Thoracic aorta (tissue), 2 donors: ENCODE measurements at regions not wholly inside any gene's neighbourhood (a gene's known extent, or its start where the extent isn't known, plus 50 kb on each side); places are given as distances from the start of the nearest gene placed in this dataset.

Source experiments
- ATAC-seq: fragments of 150-250 bp; one replicate; pipeline ENCODE4 v1.8.0; 2017; ENCODE audit warnings: low read depth; ENCODE audit not compliant: insufficient number of reproducible peaks, low FRiP score
- DNase-seq: peaks from one replicate; pipeline ENCODE4 v3.0.0-alpha.2; 2020; ENCODE audit warnings: low spot score
- H3K27ac ChIP-seq, 2 donors: fragments of 200-600 bp; sonication (generic); 1 replicate in 1 of 2; 2 replicates in 1 of 2; pipeline ENCODE4 v1.5.1; 2016; ENCODE audit warnings: mild to moderate bottlenecking in 2 of 2, moderate library complexity in 2 of 2
- H3K27me3 ChIP-seq: fragments of 200-600 bp; sonication (generic); replicated peaks from 2 replicates; pipeline ENCODE4 v1.6.0; 2016; ENCODE audit warnings: mild to moderate bottlenecking; ENCODE audit not compliant: insufficient read depth
- H3K36me3 ChIP-seq: fragments of 200-600 bp; sonication (generic); one replicate; pipeline ENCODE4 v1.5.1; 2016
- H3K4me1 ChIP-seq, 2 donors: fragments of 200-600 bp; sonication (generic); 1 replicate in 1 of 2; 2 replicates in 1 of 2; pipeline versions ENCODE4 v1.5.1 to v1.6.0; 2016; ENCODE audit warnings: low read depth in 2 of 2, mild to moderate bottlenecking in 1 of 2; ENCODE audit not compliant: control insufficient read depth in 1 of 2
- H3K4me3 ChIP-seq: fragments of 200-600 bp; sonication (generic); 2 replicates; pipeline ENCODE4 v1.5.1; 2016; ENCODE audit warnings: mild to moderate bottlenecking
- H3K9me3 ChIP-seq: fragments of 200-600 bp; sonication (generic); 2 replicates; pipeline ENCODE4 v1.5.1; 2016
- TF ChIP-seq, protein P1 (sequence below): fragments of 200-600 bp; sonication (generic); IDR thresholded peaks from one replicate; pipeline ENCODE4 v1.5.1; 2019; ENCODE audit warnings: antibody characterized with exemption

GRCh38 chr15:61481886-61482285 is 252.8 kb upstream of the RORA start:
- TF ChIP-seq, protein P1, sequence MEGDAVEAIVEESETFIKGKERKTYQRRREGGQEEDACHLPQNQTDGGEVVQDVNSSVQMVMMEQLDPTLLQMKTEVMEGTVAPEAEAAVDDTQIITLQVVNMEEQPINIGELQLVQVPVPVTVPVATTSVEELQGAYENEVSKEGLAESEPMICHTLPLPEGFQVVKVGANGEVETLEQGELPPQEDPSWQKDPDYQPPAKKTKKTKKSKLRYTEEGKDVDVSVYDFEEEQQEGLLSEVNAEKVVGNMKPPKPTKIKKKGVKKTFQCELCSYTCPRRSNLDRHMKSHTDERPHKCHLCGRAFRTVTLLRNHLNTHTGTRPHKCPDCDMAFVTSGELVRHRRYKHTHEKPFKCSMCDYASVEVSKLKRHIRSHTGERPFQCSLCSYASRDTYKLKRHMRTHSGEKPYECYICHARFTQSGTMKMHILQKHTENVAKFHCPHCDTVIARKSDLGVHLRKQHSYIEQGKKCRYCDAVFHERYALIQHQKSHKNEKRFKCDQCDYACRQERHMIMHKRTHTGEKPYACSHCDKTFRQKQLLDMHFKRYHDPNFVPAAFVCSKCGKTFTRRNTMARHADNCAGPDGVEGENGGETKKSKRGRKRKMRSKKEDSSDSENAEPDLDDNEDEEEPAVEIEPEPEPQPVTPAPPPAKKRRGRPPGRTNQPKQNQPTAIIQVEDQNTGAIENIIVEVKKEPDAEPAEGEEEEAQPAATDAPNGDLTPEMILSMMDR: no peak
- DNase-seq (no peak), ATAC-seq (no peak)
- no peaks in the 10 kb centered on the region for H3K27me3 ChIP-seq
- H3K4me1 ChIP-seq: no peaks in the 10 kb centered on the region
- H3K36me3 ChIP-seq: no peaks in the 10 kb centered on the region
- no peaks in the 10 kb centered on the region for H3K9me3 ChIP-seq
- no peak overlapping the region for H3K27ac ChIP-seq
- H3K4me3 ChIP-seq: no peak overlapping the region

DNA sequence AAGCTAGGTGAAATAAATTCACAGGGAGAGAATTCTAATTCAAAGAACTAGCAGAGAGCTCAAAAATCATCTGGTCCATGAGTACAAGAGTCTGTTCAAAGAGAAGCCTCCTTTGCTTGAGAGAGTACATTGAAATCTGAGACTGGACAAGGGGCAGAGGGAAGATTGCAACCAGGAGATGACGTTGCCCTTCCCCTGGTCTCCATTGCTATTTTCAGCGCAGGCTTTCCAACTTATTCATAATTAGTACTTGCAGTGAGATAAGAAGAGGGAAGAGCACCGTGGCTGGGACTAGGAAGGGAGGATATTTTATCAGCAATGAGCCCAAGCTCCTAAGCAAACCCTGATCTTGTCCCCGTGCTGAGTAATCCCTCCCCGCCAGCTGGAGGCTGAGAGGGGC is 251.8 kb upstream of the RORA start:
- TF ChIP-seq, protein P1: no peak
- Histone ChIP-seq H3K4me1 (no peaks in the 10 kb centered on the region), H3K36me3 (no peaks in the 10 kb centered on the region), H3K27ac (no peak overlapping the region), H3K27me3 (no peaks in the 10 kb centered on the region), H3K9me3 (no peaks in the 10 kb centered on the region), H3K4me3 (no peak overlapping the region)
- no peak for DNase-seq
- ATAC-seq: no peak

DNA sequence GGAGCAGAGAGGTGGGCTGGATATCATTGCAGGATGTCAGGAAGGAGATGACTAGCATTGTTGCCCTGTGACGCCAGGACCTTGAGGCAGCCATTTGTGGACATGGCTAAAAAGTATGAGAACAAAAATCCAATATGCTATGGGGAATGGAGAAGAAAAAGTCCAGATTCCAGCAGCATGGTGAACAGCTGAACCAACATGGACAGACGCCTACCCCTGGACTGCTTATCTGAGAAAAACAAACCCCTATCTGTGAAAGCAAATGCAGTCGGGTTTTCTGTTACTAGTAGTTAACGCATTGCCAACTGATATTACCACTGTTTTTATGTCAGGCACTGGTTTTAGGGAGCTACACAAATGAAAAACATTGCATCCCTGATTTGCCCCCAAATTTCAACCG is 251.2 kb upstream of the RORA start:
- H3K27me3 ChIP-seq: no peaks in the 10 kb centered on the region
- no peaks in the 10 kb centered on the region for H3K4me1 ChIP-seq
- no peak overlapping the region for H3K4me3 ChIP-seq
- TF ChIP-seq, protein P1: no peak
- ATAC-seq: no peak
- no peaks in the 10 kb centered on the region for H3K9me3 ChIP-seq
- no peaks in the 10 kb centered on the region for H3K36me3 ChIP-seq
- H3K27ac ChIP-seq: no peak overlapping the region
- DNase-seq: no peak

DNA sequence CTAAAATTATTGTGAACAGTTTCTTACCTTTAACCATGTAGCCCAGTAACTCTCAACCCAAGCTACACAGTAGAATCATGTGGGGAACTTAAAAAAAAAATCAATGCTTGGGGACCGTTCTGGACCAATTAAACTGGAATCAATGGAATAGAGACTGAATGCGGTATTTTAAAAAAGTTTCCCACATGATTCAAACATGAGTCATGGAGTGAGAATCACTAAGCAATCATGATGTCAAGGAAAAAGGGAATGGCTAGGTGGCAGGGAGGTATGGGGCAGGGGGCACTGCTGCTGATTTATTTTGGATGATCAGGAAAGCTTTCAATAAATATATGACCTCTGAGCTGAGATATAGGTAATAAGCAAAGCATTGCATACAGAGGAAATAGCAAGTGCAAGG is 250.5 kb upstream of the RORA start:
- ATAC-seq (no peak), DNase-seq (no peak)
- no peak overlapping the region for H3K4me3 ChIP-seq
- H3K9me3 ChIP-seq: no peaks in the 10 kb centered on the region
- TF ChIP-seq, protein P1: no peak
- H3K27ac ChIP-seq: no peak overlapping the region
- H3K36me3 ChIP-seq: no peaks in the 10 kb centered on the region
- no peaks in the 10 kb centered on the region for H3K4me1 ChIP-seq
- H3K27me3 ChIP-seq: no peaks in the 10 kb centered on the region

DNA sequence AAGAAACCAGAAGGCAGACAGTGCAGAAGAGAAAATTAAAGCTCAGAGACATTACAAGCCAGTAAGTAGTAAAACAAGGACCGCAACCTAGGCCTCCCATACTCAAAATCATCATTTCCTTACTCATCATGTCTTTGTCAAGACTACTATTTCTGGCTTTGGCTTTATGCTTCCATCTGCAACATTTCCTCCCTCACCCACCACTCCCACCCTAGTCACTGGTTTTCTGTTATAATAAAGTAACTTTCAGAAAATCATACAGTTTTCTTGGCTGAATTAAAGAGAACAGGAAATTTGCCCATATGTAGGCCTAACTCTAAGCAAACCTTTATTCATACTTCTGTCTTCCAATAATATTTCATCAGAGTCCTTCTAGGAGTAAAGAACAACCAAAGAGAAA is 247.6 kb upstream of the RORA start:
- H3K9me3 ChIP-seq: no peaks in the 10 kb centered on the region
- ATAC-seq (no peak), DNase-seq (no peak)
- no peaks in the 10 kb centered on the region for H3K4me1 ChIP-seq
- no peaks in the 10 kb centered on the region for H3K27me3 ChIP-seq
- H3K36me3 ChIP-seq: no peaks in the 10 kb centered on the region
- no peak overlapping the region for H3K4me3 ChIP-seq
- TF ChIP-seq, protein P1: no peak
- no peak overlapping the region for H3K27ac ChIP-seq
